ENCODE measurements at regions not wholly inside any gene's neighbourhood (a gene's known extent, or its start where the extent isn't known, plus 50 kb on each side); places are given as distances from the start of the nearest gene placed in this dataset.

DNA sequence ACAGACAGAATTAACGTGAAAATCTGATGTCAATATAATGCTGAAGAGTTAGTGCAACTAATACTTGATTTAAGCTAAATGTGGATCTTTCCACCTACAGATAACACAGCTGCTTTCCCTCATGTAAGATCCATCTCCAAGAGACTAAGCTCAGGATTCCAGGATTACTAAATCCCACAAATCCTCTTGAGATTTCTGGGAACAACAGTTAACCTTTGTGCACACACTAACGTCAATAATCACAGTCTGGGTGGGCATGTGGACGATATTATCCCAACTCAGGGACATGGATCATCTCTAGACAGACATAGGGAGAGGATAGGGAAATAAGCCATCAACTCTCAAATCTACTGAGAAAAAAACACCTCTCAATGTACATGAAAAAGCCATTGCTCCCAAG is 432.6 kb downstream of the SATB2 start:
- TF ChIP-seq EZH2 (IDR thresholded peaks at IDR 0.05) = no peak
- TF ChIP-seq POLR2AphosphoS5 (IDR thresholded peaks at IDR 0.05; ENCODE audit: borderline replicate concordance, low read depth, low read length) = no peak
